Peyer's patch (tissue), 4 donors: ENCODE measurements at regions not wholly inside any gene's neighbourhood (a gene's known extent, or its start where the extent isn't known, plus 50 kb on each side); places are given as distances from the start of the nearest gene placed in this dataset.

Source experiments
- POLR2A ChIP-seq, 2 donors: fragments of 450-650 bp; IDR thresholded peaks; one replicate each; pipeline ENCODE4 v1.5.1; 2017; ENCODE audit warnings: antibody characterized with exemption in 2 of 2, mild to moderate bottlenecking in 2 of 2, moderate library complexity in 2 of 2
- TF ChIP-seq, protein P1 (sequence below), 6 experiments: fragments of 450-650 bp in 4 of 6; fragments of 200-600 bp in 2 of 6; sonication (generic) in 1 of 6; IDR thresholded peaks; one replicate each; pipeline ENCODE4 v1.5.1; 2017 to 2019; ENCODE audit warnings: antibody characterized with exemption in 6 of 6, mild to moderate bottlenecking in 3 of 6, moderate library complexity in 1 of 6

- TF ChIP-seq, protein P1, sequence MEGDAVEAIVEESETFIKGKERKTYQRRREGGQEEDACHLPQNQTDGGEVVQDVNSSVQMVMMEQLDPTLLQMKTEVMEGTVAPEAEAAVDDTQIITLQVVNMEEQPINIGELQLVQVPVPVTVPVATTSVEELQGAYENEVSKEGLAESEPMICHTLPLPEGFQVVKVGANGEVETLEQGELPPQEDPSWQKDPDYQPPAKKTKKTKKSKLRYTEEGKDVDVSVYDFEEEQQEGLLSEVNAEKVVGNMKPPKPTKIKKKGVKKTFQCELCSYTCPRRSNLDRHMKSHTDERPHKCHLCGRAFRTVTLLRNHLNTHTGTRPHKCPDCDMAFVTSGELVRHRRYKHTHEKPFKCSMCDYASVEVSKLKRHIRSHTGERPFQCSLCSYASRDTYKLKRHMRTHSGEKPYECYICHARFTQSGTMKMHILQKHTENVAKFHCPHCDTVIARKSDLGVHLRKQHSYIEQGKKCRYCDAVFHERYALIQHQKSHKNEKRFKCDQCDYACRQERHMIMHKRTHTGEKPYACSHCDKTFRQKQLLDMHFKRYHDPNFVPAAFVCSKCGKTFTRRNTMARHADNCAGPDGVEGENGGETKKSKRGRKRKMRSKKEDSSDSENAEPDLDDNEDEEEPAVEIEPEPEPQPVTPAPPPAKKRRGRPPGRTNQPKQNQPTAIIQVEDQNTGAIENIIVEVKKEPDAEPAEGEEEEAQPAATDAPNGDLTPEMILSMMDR (IDR thresholded peaks at IDR 0.05), result no peak
- TF ChIP-seq POLR2A (IDR thresholded peaks at IDR 0.05), result no peak
Measured at GRCh38 chr7:63008366-63008765, 990.3 kb upstream of the ZNF722 start.
